Fibroblast of skin of back (primary cell): ENCODE measurements at regions not wholly inside any gene's neighbourhood (a gene's known extent, or its start where the extent isn't known, plus 50 kb on each side); places are given as distances from the start of the nearest gene placed in this dataset.
"Not testable (repeated sequence)": the region's sequence is repeated elsewhere in the genome, so short reads cannot be mapped to it uniquely, and the experiment has no call there.

Experiments
- DNase-seq: peaks from one replicate; pipeline ENCODE4 v3.0.0-alpha.2; 2013

DNA sequence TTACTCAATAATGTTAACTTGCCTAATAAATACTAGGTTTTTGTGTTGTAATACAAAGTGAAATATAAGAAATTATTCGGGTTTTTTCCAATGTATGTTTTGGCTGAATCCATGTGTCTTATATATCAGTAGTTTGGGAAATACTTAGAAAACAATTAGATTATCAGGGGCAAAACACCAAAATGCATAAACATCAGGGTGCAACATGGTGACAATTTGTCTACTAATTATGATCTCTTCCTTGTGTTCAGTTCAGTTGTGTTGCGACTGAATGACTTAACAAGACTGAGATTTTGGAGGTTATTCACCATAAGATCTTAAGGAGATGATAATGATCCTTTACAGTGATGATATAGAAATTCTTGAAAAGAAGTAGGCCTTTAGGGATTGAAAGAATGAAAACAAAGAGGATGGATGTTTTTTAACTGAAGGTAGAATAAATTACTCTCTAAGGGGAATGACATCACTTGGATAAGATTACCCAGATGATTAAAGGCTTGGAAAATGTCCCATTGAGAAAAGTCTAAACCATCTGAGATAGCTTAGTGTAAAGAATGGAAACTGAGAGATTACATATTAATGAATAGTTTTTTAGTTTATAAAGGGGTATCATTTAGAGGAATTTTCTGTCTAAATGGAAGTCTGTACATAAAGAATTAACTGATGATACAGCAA lies 415.8 kb downstream of the SPATA31D1 start:
- peak; percentile 34 for DNase-seq

- DNase-seq, result no peak
These were observed 416.3 kb downstream of the SPATA31D1 start for GRCh38 chr9:82404881-82405280.

GRCh38 chr9:82406456-82407085 lies 418.0 kb downstream of the SPATA31D1 start:
- no peak for DNase-seq

DNA sequence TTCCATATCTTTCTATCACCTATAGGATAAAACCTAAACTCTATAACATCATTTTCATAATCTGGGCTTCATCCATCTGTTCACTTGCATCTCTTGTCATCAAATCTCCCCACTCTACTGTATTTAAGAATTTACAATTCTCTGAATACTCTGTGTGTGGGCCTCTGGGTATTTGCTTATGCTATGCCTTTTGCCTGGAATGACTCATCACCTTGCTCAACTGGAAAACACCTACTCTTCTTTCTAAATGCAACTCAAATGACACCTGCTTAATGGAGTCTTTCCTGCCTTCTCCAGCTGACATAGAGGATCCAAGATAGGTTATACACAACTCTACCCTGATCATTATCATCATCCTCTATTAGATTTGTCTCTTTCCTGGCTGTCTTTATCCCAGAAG lies 421.7 kb downstream of the SPATA31D1 start:
- no peak for DNase-seq

DNA sequence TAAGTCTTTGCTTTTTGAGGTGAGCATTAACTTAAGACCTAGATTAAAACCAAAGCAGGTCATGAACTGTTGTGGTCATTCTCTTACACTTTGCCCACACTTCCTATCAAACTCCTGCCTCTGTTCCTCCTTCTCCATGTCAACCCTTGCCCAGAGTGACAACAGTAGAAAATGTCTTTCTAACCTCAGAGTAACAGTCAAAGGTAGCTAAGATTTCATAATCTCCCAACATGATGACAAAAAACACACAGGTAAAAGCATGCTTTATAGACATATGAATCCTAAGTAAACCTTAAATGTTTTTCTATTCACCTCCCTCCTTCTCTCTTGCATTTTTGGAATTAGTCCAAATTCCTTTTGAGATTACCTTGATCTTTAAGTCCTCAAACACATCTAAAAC lies 422.3 kb downstream of the SPATA31D1 start:
- DNase-seq, result no peak

GRCh38 chr9:82412586-82413305 lies 424.2 kb downstream of the SPATA31D1 start:
- no peak for DNase-seq

GRCh38 chr9:82417501-82417900 lies 428.9 kb downstream of the SPATA31D1 start:
- no peak for DNase-seq

DNA sequence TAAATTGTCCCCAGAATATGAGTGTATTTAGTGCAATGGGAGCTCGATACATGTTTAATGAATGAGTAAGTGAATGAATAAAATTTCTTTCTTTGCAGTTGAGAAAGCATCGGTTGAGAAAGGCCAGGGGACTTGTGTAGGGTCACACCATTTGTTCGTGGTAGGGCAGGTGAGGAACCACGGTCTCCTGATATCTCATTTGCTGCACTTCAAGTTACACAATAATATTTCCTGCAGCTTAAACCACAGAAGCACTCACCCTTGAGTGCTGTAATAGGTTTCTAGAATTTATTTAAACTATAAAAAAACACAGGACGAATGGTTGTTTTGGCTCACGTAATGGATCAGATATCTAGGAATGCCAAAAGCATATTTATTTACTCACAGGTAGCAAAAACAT lies 429.8 kb downstream of the SPATA31D1 start:
- no peak for DNase-seq

DNA sequence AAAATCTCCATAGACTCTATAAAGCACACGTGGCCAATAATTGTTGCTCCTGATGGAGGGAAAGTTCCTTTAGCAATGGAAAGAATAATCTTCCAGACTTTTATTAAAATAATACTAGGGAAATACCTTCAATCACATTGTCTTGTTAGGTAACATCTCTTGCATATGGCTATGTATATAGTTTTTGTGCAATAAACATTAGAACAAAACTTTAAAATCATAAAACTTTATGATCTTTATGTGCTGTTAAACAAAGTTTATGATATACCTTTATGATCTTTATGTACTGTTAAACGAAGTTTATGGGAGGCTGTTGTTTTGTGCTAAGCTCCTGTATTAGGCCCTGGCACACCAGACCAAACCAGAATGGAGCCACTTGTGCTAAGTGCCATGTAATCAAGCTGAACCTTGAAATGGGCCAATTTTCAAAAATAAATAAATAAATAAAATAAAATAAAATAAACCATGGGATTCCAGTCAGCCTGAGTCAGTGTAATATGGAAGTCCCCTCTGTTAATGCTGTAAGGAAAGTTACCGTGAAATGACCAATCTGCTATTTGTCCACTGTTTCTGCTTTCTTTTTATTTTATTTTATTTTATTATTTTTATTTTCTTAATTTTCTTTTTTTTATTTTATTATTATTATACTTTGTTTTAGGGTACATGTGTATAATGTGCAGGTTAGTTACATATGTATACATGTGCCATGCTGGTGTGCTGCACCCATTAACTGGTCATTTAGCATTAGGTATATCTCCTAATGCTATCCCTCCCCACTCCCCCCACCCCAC lies 431.3 kb downstream of the SPATA31D1 start:
- no peak for DNase-seq

DNA sequence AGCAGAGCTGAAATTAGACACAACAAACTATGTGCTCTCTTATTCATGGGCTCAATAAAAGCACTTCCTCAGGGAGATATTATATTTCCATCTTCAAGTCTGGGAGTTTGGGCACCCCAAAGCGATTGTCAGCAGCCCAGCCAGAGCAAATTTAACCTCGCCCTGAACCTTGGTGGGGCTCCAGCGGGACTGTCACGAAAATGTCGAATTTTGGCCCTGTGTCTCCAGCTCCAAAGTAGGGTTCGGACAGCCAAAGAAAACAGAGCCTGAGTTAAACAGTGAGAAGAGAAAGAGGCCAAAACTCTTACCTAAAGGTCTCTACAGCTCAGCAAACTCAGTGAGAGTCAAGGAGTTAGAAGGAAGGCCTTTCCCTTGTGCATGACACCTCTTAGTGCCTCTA lies 432.9 kb downstream of the SPATA31D1 start:
- DNase-seq, result no peak

GRCh38 chr9:82423700-82424099 lies 435.1 kb downstream of the SPATA31D1 start:
- no peak for DNase-seq

DNA sequence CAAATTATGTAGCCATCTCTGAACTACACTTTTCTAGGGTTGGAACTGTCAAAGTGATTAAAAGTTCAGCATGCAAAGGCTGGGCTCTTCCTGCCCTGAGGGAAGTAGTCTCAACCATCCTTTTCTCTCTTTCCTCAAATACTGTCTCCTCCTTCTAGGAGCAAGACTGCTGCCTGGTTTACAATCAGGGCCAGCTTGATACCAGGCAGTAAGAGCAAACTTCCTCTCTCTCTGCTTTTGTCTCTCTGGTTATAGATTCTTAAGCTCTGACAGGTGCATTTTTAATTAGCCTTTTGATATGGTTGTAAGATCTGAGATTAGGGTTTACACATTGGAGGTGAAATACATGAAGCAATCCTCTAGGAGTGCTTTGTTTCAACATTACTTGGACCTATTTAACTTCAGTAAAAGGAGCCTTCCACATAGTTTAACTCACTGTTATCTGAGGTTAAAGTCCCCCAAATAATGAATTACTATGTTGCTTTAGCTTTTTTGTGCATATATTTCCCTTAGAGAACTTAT lies 436.1 kb downstream of the SPATA31D1 start:
- DNase-seq, result no peak

- DNase-seq, result no peak
These were observed 442.5 kb downstream of the SPATA31D1 start for GRCh38 chr9:82431121-82431520.

DNA sequence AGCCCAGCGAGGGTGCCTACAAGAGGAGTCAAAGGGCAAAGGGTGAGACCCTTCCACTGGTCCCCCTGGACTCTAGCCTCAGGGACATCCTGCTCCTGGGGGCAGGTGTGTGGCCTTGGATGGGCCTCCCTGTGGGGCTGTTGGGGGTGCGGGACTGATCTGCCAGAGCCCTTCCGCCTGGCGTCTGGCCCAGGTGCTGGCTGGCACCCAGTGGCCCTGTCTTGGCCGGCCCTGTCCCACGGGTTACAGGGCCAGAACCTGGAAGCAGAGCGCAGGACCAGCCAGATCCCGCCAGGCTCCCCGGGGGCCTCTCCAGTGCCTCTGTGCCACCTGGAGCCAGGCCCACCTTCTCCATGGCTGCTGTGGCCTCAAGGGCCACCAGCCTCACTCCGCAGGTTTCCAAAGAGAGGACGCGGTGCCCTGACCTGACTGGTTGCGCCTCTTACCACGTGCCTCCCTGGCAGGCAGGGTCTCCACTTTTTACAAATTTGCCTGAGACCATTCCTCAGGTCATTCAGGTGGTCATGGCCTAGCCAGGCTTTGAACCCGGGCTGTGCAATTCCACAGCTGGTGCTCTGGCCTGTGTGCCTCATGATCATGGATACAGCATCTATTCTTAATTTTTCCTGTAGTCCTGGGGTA lies 444.8 kb downstream of the SPATA31D1 start:
- DNase-seq, result not testable (repeated sequence)

DNA sequence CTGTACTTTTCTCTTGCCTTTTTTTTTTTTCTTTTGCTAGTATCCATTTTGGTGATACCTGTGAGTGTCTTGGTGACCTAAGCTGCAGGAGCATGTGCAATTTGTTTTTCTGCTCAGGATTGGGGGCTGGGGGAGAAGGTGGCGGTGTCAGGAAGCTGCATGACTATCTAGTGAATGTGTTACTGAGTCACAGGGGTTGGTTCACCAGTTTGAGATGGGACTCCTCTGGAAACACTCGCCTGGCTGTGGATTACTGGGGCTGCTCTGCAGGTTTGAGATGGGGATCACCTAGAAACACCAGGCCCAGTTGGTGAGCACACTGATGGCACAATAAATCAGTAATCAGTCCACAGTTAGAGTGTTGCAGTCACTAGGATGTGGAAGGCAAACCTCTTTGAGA lies 447.9 kb downstream of the SPATA31D1 start:
- DNase-seq, result no peak

GRCh38 chr9:82437183-82437582 lies 448.6 kb downstream of the SPATA31D1 start:
- DNase-seq, result not testable (repeated sequence)

GRCh38 chr9:82438581-82438980 lies 450.0 kb downstream of the SPATA31D1 start:
- DNase-seq, result no peak

DNA sequence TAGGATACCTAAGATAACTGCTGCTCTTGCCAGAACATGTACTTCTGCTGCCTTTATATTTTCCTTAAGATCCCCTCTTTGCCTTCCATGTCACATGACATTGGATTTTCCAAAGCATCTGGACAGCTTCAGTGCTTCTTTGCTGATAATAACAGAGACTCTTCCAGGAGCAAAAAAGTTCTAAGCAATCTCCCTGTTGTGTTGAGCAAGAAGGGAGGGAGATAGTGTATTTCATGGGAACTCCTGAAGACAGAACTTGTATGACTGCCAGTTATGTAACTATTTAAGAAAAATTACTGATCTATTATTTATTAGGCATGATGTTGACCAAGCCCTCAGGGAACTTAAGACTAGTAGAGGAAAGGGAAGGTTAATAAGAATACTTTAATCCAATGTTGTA lies 454.7 kb downstream of the SPATA31D1 start:
- no peak for DNase-seq

GRCh38 chr9:82445556-82445955 lies 457.0 kb downstream of the SPATA31D1 start:
- no peak for DNase-seq

GRCh38 chr9:82447343-82447742 lies 458.8 kb downstream of the SPATA31D1 start:
- no peak for DNase-seq

DNA sequence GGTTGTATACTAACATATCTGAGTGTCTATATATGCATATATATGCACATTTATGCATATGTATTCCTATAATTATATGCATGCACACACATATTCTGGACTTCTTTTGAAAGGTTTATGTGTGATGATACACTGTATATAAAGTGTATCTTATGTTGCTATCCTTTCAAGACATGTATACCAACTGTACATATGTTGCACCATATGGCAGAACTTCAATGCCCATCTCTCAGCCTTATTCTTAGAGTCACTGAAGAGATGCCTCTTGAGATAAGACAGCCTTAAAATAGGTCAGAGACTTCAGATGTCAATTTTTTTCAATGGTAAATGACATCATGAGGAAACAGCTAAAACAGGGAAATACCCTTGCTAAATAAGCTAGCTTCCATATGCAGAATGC lies 461.4 kb downstream of the SPATA31D1 start:
- DNase-seq, result no peak

DNA sequence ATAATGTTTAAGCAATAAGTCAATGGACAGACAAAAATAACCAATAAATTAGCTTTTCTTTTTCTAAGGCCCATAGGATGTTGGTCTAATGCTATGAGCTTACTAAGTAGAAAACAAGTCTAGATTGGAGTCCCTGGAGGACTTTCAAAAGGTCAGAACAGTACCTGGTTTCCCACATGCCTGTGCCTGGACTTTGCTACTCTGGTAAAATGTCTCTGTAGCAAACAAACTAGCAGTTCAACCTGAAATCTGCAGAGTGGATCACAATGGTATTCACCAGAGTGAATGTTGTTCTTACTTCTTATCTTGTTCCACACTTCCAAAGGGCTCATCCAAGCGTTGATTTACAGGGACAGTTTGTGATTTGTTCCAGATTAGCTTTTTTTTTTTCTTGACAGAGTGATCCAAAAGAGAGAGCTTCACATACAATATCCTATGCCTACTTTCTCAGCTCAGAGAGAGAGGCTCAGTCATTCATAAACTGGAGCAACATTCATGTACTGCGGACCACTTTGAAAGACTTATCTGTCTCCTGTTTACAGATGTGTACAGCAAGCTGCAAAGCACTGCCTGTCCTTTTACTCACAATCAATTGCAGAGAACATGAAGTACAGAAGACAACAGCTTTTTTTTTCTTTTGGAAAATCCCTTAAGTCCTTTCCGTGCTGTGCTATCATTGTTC lies 466.1 kb downstream of the SPATA31D1 start:
- DNase-seq, result no peak
